ENCODE measurements at regions not wholly inside any gene's neighbourhood (a gene's known extent, or its start where the extent isn't known, plus 50 kb on each side); places are given as distances from the start of the nearest gene placed in this dataset.
"Not testable (repeated sequence)": the region's sequence is repeated elsewhere in the genome, so short reads cannot be mapped to it uniquely, and the experiment has no call there.

- no peak for DNase-seq
These were observed 92.0 kb upstream of the FAM13C start for GRCh38 chr10:59454171-59454919.

GRCh38 chr10:59448616-59449015 is 86.3 kb upstream of the FAM13C start:
- no peak for DNase-seq

- DNase-seq: no peak
These were observed 73.4 kb upstream of the FAM13C start for GRCh38 chr10:59435707-59436106.

- no peak for DNase-seq
These were observed 72.3 kb upstream of the FAM13C start for GRCh38 chr10:59434463-59435321.

GRCh38 chr10:59433720-59434428 is 71.5 kb upstream of the FAM13C start:
- DNase-seq: no peak

- no peak for DNase-seq
These were observed 70.0 kb upstream of the FAM13C start for GRCh38 chr10:59432207-59432900.

GRCh38 chr10:59413795-59414194 is 51.4 kb upstream of the FAM13C start:
- DNase-seq: not testable (repeated sequence)
